ENCODE measurements at regions not wholly inside any gene's neighbourhood (a gene's known extent, or its start where the extent isn't known, plus 50 kb on each side); places are given as distances from the start of the nearest gene placed in this dataset.

GRCh38 chr6:2507521-2508037 is 243.1 kb downstream of the MYLK4 start:
- Histone ChIP-seq H3K36me3 (ENCODE audit: control insufficient read depth, insufficient read depth, low read length) (no peaks in the 10 kb centered on the region), H3K4me3 (ENCODE audit: insufficient read depth, low read depth, low read length, poor library complexity, severe bottlenecking) (no peak overlapping the region), H3K9me3 (ENCODE audit: control insufficient read depth, low read length) (no peaks in the 10 kb centered on the region), H3K27me3 (replicated peaks; ENCODE audit: control insufficient read depth, insufficient read depth, low read length, poor library complexity, severe bottlenecking) (no peaks in the 10 kb centered on the region), H3K4me1 (ENCODE audit: control insufficient read depth, insufficient read depth, low read length, poor library complexity, severe bottlenecking) (no peaks in the 10 kb centered on the region), H3K27ac (ENCODE audit: insufficient read depth, low read length, poor library complexity, severe bottlenecking) (no peak overlapping the region)
- no peak for DNase-seq

- H3K27me3 ChIP-seq (replicated peaks; ENCODE audit: control insufficient read depth, insufficient read depth, low read length, poor library complexity, severe bottlenecking): no peaks in the 10 kb centered on the region
- no peaks in the 10 kb centered on the region for H3K4me1 ChIP-seq (ENCODE audit: control insufficient read depth, insufficient read depth, low read length, poor library complexity, severe bottlenecking)
- no peaks in the 10 kb centered on the region for H3K36me3 ChIP-seq (ENCODE audit: control insufficient read depth, insufficient read depth, low read length)
- no peak overlapping the region for H3K27ac ChIP-seq (ENCODE audit: insufficient read depth, low read length, poor library complexity, severe bottlenecking)
- no peak overlapping the region for H3K4me3 ChIP-seq (ENCODE audit: insufficient read depth, low read depth, low read length, poor library complexity, severe bottlenecking)
- DNase-seq: no peak
- H3K9me3 ChIP-seq (ENCODE audit: control insufficient read depth, low read length): no peaks in the 10 kb centered on the region
Measured at GRCh38 chr6:2507016-2507415, 243.7 kb downstream of the MYLK4 start.

GRCh38 chr6:2505624-2506023 is 245.1 kb downstream of the MYLK4 start:
- Histone ChIP-seq H3K27me3 (replicated peaks; ENCODE audit: control insufficient read depth, insufficient read depth, low read length, poor library complexity, severe bottlenecking) (no peaks in the 10 kb centered on the region), H3K27ac (ENCODE audit: insufficient read depth, low read length, poor library complexity, severe bottlenecking) (no peak overlapping the region), H3K4me3 (ENCODE audit: insufficient read depth, low read depth, low read length, poor library complexity, severe bottlenecking) (no peak overlapping the region)

GRCh38 chr6:2504495-2505064 is 246.1 kb downstream of the MYLK4 start:
- no peak overlapping the region for H3K4me3 ChIP-seq (ENCODE audit: insufficient read depth, low read depth, low read length, poor library complexity, severe bottlenecking)
- H3K9me3 ChIP-seq (ENCODE audit: control insufficient read depth, low read length): no peaks in the 10 kb centered on the region
- no peak for DNase-seq
- no peaks in the 10 kb centered on the region for H3K36me3 ChIP-seq (ENCODE audit: control insufficient read depth, insufficient read depth, low read length)
- no peaks in the 10 kb centered on the region for H3K4me1 ChIP-seq (ENCODE audit: control insufficient read depth, insufficient read depth, low read length, poor library complexity, severe bottlenecking)
- H3K27me3 ChIP-seq (replicated peaks; ENCODE audit: control insufficient read depth, insufficient read depth, low read length, poor library complexity, severe bottlenecking): no peaks in the 10 kb centered on the region
- H3K27ac ChIP-seq (ENCODE audit: insufficient read depth, low read length, poor library complexity, severe bottlenecking): no peak overlapping the region

More at GRCh38 chr6:2505624-2506023, 245.1 kb downstream of the MYLK4 start:
- Histone ChIP-seq H3K9me3 (ENCODE audit: control insufficient read depth, low read length) (no peaks in the 10 kb centered on the region), H3K36me3 (ENCODE audit: control insufficient read depth, insufficient read depth, low read length) (no peaks in the 10 kb centered on the region), H3K4me1 (ENCODE audit: control insufficient read depth, insufficient read depth, low read length, poor library complexity, severe bottlenecking) (no peaks in the 10 kb centered on the region)
- DNase-seq: no peak

GRCh38 chr6:2503816-2504494 is 246.8 kb downstream of the MYLK4 start:
- H3K27ac ChIP-seq (ENCODE audit: insufficient read depth, low read length, poor library complexity, severe bottlenecking): no peak overlapping the region
- DNase-seq: no peak
- no peaks in the 10 kb centered on the region for H3K27me3 ChIP-seq (replicated peaks; ENCODE audit: control insufficient read depth, insufficient read depth, low read length, poor library complexity, severe bottlenecking)
- no peak overlapping the region for H3K4me3 ChIP-seq (ENCODE audit: insufficient read depth, low read depth, low read length, poor library complexity, severe bottlenecking)
- no peaks in the 10 kb centered on the region for H3K36me3 ChIP-seq (ENCODE audit: control insufficient read depth, insufficient read depth, low read length)
- no peaks in the 10 kb centered on the region for H3K9me3 ChIP-seq (ENCODE audit: control insufficient read depth, low read length)
- H3K4me1 ChIP-seq (ENCODE audit: control insufficient read depth, insufficient read depth, low read length, poor library complexity, severe bottlenecking): no peaks in the 10 kb centered on the region

GRCh38 chr6:2502998-2503674 is 247.6 kb downstream of the MYLK4 start:
- no peak for DNase-seq
- Histone ChIP-seq H3K4me3 (ENCODE audit: insufficient read depth, low read depth, low read length, poor library complexity, severe bottlenecking) (no peak overlapping the region), H3K4me1 (ENCODE audit: control insufficient read depth, insufficient read depth, low read length, poor library complexity, severe bottlenecking) (no peaks in the 10 kb centered on the region), H3K9me3 (ENCODE audit: control insufficient read depth, low read length) (no peaks in the 10 kb centered on the region), H3K27me3 (replicated peaks; ENCODE audit: control insufficient read depth, insufficient read depth, low read length, poor library complexity, severe bottlenecking) (no peaks in the 10 kb centered on the region), H3K27ac (ENCODE audit: insufficient read depth, low read length, poor library complexity, severe bottlenecking) (no peak overlapping the region), H3K36me3 (ENCODE audit: control insufficient read depth, insufficient read depth, low read length) (no peaks in the 10 kb centered on the region)

- Histone ChIP-seq H3K27ac (ENCODE audit: insufficient read depth, low read length, poor library complexity, severe bottlenecking) (no peak overlapping the region), H3K9me3 (ENCODE audit: control insufficient read depth, low read length) (no peaks in the 10 kb centered on the region), H3K36me3 (ENCODE audit: control insufficient read depth, insufficient read depth, low read length) (no peaks in the 10 kb centered on the region), H3K4me3 (ENCODE audit: insufficient read depth, low read depth, low read length, poor library complexity, severe bottlenecking) (no peak overlapping the region), H3K4me1 (ENCODE audit: control insufficient read depth, insufficient read depth, low read length, poor library complexity, severe bottlenecking) (no peaks in the 10 kb centered on the region), H3K27me3 (replicated peaks; ENCODE audit: control insufficient read depth, insufficient read depth, low read length, poor library complexity, severe bottlenecking) (no peaks in the 10 kb centered on the region)
- no peak for DNase-seq
Measured at GRCh38 chr6:2502096-2502997, 248.4 kb downstream of the MYLK4 start.

GRCh38 chr6:2497922-2498623 is 252.6 kb downstream of the MYLK4 start:
- Histone ChIP-seq H3K36me3 (ENCODE audit: control insufficient read depth, insufficient read depth, low read length) (no peaks in the 10 kb centered on the region), H3K27me3 (replicated peaks; ENCODE audit: control insufficient read depth, insufficient read depth, low read length, poor library complexity, severe bottlenecking) (no peaks in the 10 kb centered on the region), H3K4me1 (ENCODE audit: control insufficient read depth, insufficient read depth, low read length, poor library complexity, severe bottlenecking) (no peaks in the 10 kb centered on the region), H3K27ac (ENCODE audit: insufficient read depth, low read length, poor library complexity, severe bottlenecking) (no peak overlapping the region), H3K4me3 (ENCODE audit: insufficient read depth, low read depth, low read length, poor library complexity, severe bottlenecking) (no peak overlapping the region), H3K9me3 (ENCODE audit: control insufficient read depth, low read length) (no peaks in the 10 kb centered on the region)
- no peak for DNase-seq

- Histone ChIP-seq H3K27me3 (replicated peaks; ENCODE audit: control insufficient read depth, insufficient read depth, low read length, poor library complexity, severe bottlenecking) (no peaks in the 10 kb centered on the region), H3K36me3 (ENCODE audit: control insufficient read depth, insufficient read depth, low read length) (no peaks in the 10 kb centered on the region), H3K4me1 (ENCODE audit: control insufficient read depth, insufficient read depth, low read length, poor library complexity, severe bottlenecking) (no peaks in the 10 kb centered on the region), H3K4me3 (ENCODE audit: insufficient read depth, low read depth, low read length, poor library complexity, severe bottlenecking) (no peak overlapping the region), H3K27ac (ENCODE audit: insufficient read depth, low read length, poor library complexity, severe bottlenecking) (no peak overlapping the region), H3K9me3 (ENCODE audit: control insufficient read depth, low read length) (no peaks in the 10 kb centered on the region)
- DNase-seq: no peak
Measured at GRCh38 chr6:2496291-2496690, 250.9 kb upstream of the GMDS start.

Measured in effector memory CD4-positive, alpha-beta T cell (primary cell).